HepG2 (cell line): ENCODE measurements at regions not wholly inside any gene's neighbourhood (a gene's known extent, or its start where the extent isn't known, plus 50 kb on each side); places are given as distances from the start of the nearest gene placed in this dataset.

Experiments used
- ATAC-seq: fragments of 200-7000 bp; cut with Tn5 transposase; 3 replicates; pipeline ENCODE4 v1.9.1; 2020; ENCODE audit warnings: mild to moderate bottlenecking, moderate library complexity
- BruUV-seq: library from RNA; stranded (reverse); fragments of 400-500 nt; replicated peaks from 2 replicates; lab custom pipeline; 2021; lab: Mats Ljungman, UMichigan
- CTCF ChIA-PET: fragments of 300-600 bp; formaldehyde crosslinking; extraction: SDS; loops from one replicate; lab custom pipeline; 2021; ENCODE audit warnings: low total read pairs, inconsistent platforms, low intra/inter-chr PET ratio; lab: Yijun Ruan, JAX
- POLR2A ChIA-PET: fragments of 350-600 bp; sonication (Branson Sonifier 250); formaldehyde crosslinking; loops from one replicate; lab custom pipeline; 2020; ENCODE audit warnings: antibody characterized with exemption, inconsistent platforms; lab: Yijun Ruan, JAX
- DNase-seq: peaks from one replicate; pipeline ENCODE4 v3.0.0-alpha.2; 2015; ENCODE audit warnings: low spot score
- FAIRE-seq: peaks from 3 replicates; lab custom pipeline; 2011; peaks lifted over from hg19 to GRCh38; lab: Jason Lieb, UNC
- H2AFZ ChIP-seq: one replicate; pipeline ENCODE4 v1.6.1; 2011; ENCODE audit warnings: low read length, inconsistent platforms
- H3K27ac ChIP-seq: fragments of 300-600 bp; 3 replicates; pipeline ENCODE4 v1.8.0; 2011; ENCODE audit warnings: mixed run types, mild to moderate bottlenecking, mixed read lengths, low read length, inconsistent platforms; ENCODE audit not compliant: insufficient read depth; ENCODE audit errors: extremely low read length
- H3K27me3 ChIP-seq, 2 experiments: fragments of 200-600 bp in 1 of 2; 2 replicates in 1 of 2; 3 replicates in 1 of 2; pipeline versions ENCODE4 v1.6.0 to v1.8.0; 2011; ENCODE audit warnings: low read length in 2 of 2, mild to moderate bottlenecking in 2 of 2, moderate library complexity in 2 of 2, inconsistent platforms in 1 of 2; ENCODE audit not compliant: insufficient read depth in 2 of 2, control insufficient read depth in 1 of 2
- H3K36me3 ChIP-seq, 2 experiments: fragments of 200-600 bp in 1 of 2; replicated peaks in 1 of 2; 2 replicates in 1 of 2; 3 replicates in 1 of 2; pipeline versions ENCODE4 v1.5.1 to v1.8.0; 2011; ENCODE audit warnings: low read length in 2 of 2, inconsistent platforms in 1 of 2; ENCODE audit not compliant: insufficient read depth in 2 of 2, control insufficient read depth in 1 of 2
- H3K4me1 ChIP-seq: 2 replicates; pipeline ENCODE4 v1.5.1; 2012; ENCODE audit warnings: low read length, inconsistent platforms; ENCODE audit not compliant: insufficient read depth
- H3K4me2 ChIP-seq: 2 replicates; pipeline ENCODE4 v1.6.0; 2011; ENCODE audit warnings: low read depth, low read length, inconsistent platforms
- H3K4me3 ChIP-seq, 3 experiments: fragments of 200-600 bp in 1 of 3; sonication (generic), shearing (Covaris generic) in 1 of 3; replicated peaks in 1 of 3; 2 replicates each; pipeline ENCODE4 v1.5.1; 2011 to 2016; ENCODE audit warnings: low read length in 3 of 3, inconsistent platforms in 2 of 3, low read depth in 2 of 3, mild to moderate bottlenecking in 2 of 3, control low read depth in 1 of 3, mixed read lengths in 1 of 3; ENCODE audit not compliant: insufficient read depth in 1 of 3
- H3K79me2 ChIP-seq: one replicate; pipeline ENCODE4 v1.6.1; 2011; ENCODE audit warnings: low read length, inconsistent platforms; ENCODE audit not compliant: insufficient read depth
- H3K9ac ChIP-seq: 2 replicates; pipeline ENCODE4 v1.6.0; 2011; ENCODE audit warnings: mild to moderate bottlenecking, low read depth, low read length, inconsistent platforms; ENCODE audit not compliant: insufficient read depth
- H3K9me3 ChIP-seq: 2 replicates; pipeline ENCODE4 v1.5.1; 2012; ENCODE audit warnings: mild to moderate bottlenecking, low read length
- H4K20me1 ChIP-seq: 2 replicates; pipeline ENCODE4 v1.6.0; 2011; ENCODE audit warnings: inconsistent platforms, mild to moderate bottlenecking, low read length, moderate library complexity; ENCODE audit not compliant: insufficient read depth
- THAP7 ChIP-seq: sonication (generic); formaldehyde crosslinking; IDR thresholded peaks from 2 replicates; pipeline ENCODE4 v1.8.1; 2023; ENCODE audit warnings: mild to moderate bottlenecking, missing genetic modification reagents
- ZNF24 ChIP-seq: fragments of 450-650 bp; IDR thresholded peaks from 2 replicates; pipeline ENCODE4 v1.6.1; 2017; ENCODE audit warnings: antibody characterized with exemption, mild to moderate bottlenecking
- ZNF3 ChIP-seq: IDR thresholded peaks from 2 replicates; pipeline ENCODE4 v1.7.0; 2017; ENCODE audit warnings: inconsistent platforms
- ZZZ3 ChIP-seq: sonication (generic); formaldehyde crosslinking; IDR thresholded peaks from 2 replicates; pipeline ENCODE4 v1.4.0; 2020; ENCODE audit warnings: missing genetic modification reagents, mild to moderate bottlenecking, borderline replicate concordance
- WGBS: methylation state at CpG from one replicate; pipeline ENCODE4 v1.1.6; 2017; ENCODE audit warnings: low lambda C conversion rate; 5-methylcytosine and 5-hydroxymethylcytosine counted together
- in situ Hi-C: cut with HindIII; loops from 2 replicates; pipeline ENCODE4 v1.10.0; 2017; ENCODE audit warnings: low pct_unique_long_range_greater_than_20kb; ENCODE audit not compliant: extremely low pct_ligation_motif_present
- intact Hi-C: fragments of 100-400 bp; cut with micrococcal nuclease; formaldehyde crosslinking; loops from one replicate; pipeline ENCODE4 v1.10.0; 2022; ENCODE audit not compliant: unreplicated experiment
- TF ChIP-seq, protein P1 (sequence below): IDR thresholded peaks from 2 replicates; pipeline ENCODE4 v1.4.0; 2020; ENCODE audit warnings: mild to moderate bottlenecking, missing genetic modification reagents

- 43% methylated on average over 5 of the region's 5 CpGs for WGBS
Observed at GRCh38 chr11:22928207-22928917, 68.1 kb upstream of the CCDC179 start.

DNA sequence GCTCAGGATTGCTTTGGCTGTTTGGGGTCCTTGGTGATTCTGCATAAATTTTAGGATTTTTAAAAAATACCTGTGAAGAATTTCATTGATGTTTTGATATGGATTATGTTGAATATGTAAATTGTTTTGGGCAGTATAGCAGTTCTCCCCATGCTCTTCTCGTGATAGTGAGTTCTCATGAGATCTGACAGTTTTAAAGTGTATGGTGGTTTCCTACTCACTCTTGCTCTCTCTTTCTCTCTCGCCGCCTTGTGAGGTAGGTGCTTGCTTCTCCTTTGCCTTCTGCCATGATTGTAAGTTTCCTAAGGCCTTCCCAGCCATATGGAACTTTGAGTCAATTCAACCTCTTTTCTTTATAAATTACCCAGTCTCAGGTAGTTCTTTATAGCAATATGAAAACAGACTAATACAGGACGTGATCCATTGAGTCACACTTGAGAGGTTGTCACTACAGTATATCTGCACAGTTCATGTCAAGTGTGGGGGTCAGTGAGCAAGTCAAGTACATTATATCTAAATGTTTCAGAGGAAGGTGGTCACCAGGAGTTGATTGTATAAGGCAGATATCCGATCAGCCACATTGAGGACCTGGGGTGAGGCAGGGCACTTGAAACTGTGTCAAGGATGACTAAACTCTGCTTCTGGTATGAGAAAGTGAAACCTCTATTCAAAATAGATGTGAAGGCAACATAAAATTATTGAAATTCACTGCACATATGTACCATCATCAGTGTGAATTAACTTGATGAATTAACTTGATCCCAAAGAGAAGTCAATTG lies 70.7 kb upstream of the CCDC179 start:
- ATAC-seq (no peak), DNase-seq (no peak), FAIRE-seq (no peak)
- in situ Hi-C loops, result no loop called here
- H3K27ac ChIP-seq, result no peak overlapping the region
- ChIA-PET POLR2A (no interaction called here), CTCF (no interaction called here)
- WGBS, result 35% methylated on average over 5 of the region's 5 CpGs
- no peaks in the 10 kb centered on the region for H3K36me3 ChIP-seq
- H3K4me2 ChIP-seq, result no peak overlapping the region
- no peaks in the 10 kb centered on the region for H4K20me1 ChIP-seq
- BruUV-seq, result no TSS peak
- H3K4me3 ChIP-seq, result no peak overlapping the region
- H2AFZ ChIP-seq, result no peak overlapping the region
- H3K27me3 ChIP-seq, result no peaks in the 10 kb centered on the region
- H3K9me3 ChIP-seq, result no peaks in the 10 kb centered on the region
- H3K4me1 ChIP-seq, result no peaks in the 10 kb centered on the region
- intact Hi-C loops, result no loop called here
- no peak overlapping the region for H3K9ac ChIP-seq
- no peaks in the 10 kb centered on the region for H3K79me2 ChIP-seq
- TF ChIP-seq, protein P1, sequence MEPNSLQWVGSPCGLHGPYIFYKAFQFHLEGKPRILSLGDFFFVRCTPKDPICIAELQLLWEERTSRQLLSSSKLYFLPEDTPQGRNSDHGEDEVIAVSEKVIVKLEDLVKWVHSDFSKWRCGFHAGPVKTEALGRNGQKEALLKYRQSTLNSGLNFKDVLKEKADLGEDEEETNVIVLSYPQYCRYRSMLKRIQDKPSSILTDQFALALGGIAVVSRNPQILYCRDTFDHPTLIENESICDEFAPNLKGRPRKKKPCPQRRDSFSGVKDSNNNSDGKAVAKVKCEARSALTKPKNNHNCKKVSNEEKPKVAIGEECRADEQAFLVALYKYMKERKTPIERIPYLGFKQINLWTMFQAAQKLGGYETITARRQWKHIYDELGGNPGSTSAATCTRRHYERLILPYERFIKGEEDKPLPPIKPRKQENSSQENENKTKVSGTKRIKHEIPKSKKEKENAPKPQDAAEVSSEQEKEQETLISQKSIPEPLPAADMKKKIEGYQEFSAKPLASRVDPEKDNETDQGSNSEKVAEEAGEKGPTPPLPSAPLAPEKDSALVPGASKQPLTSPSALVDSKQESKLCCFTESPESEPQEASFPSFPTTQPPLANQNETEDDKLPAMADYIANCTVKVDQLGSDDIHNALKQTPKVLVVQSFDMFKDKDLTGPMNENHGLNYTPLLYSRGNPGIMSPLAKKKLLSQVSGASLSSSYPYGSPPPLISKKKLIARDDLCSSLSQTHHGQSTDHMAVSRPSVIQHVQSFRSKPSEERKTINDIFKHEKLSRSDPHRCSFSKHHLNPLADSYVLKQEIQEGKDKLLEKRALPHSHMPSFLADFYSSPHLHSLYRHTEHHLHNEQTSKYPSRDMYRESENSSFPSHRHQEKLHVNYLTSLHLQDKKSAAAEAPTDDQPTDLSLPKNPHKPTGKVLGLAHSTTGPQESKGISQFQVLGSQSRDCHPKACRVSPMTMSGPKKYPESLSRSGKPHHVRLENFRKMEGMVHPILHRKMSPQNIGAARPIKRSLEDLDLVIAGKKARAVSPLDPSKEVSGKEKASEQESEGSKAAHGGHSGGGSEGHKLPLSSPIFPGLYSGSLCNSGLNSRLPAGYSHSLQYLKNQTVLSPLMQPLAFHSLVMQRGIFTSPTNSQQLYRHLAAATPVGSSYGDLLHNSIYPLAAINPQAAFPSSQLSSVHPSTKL, result no peak
- no peak for TF ChIP-seq ZZZ3 (CRISPR knock-in tag)

More at GRCh38 chr11:22928207-22928917, 68.1 kb upstream of the CCDC179 start:
- DNase-seq (no peak), FAIRE-seq (no peak), ATAC-seq (no peak)
- H3K36me3 ChIP-seq, result no peaks in the 10 kb centered on the region
- H2AFZ ChIP-seq, result no peak overlapping the region
- no TSS peak for BruUV-seq
- intact Hi-C loops, result no loop called here
- no peak overlapping the region for H3K4me3 ChIP-seq
- no peaks in the 10 kb centered on the region for H3K27me3 ChIP-seq
- TF ChIP-seq ZNF3 (CRISPR knock-in tag), result peak; percentile 80
- TF ChIP-seq ZNF24, result no peak
- TF ChIP-seq THAP7 (CRISPR knock-in tag), result no peak
- no peak overlapping the region for H3K9ac ChIP-seq
- in situ Hi-C loops, result no loop called here
- H3K79me2 ChIP-seq, result no peaks in the 10 kb centered on the region
- H3K9me3 ChIP-seq, result no peaks in the 10 kb centered on the region
- H3K4me1 ChIP-seq, result no peaks in the 10 kb centered on the region
- H3K27ac ChIP-seq, result no peak overlapping the region
- POLR2A ChIA-PET, result no interaction called here
- no peak overlapping the region for H3K4me2 ChIP-seq
- CTCF ChIA-PET, result interaction anchor here (1.5 kb wide), 1 partner anchor 52 kb away, joined by 4 read pairs; no protein-coding TSS in a partner anchor
- H4K20me1 ChIP-seq, result no peaks in the 10 kb centered on the region
